ENCODE measurements at regions not wholly inside any gene's neighbourhood (a gene's known extent, or its start where the extent isn't known, plus 50 kb on each side); places are given as distances from the start of the nearest gene placed in this dataset.

GRCh38 chr1:227370533-227371254, 52.4 kb upstream of the CDC42BPA start:
- no peak for DNase-seq

GRCh38 chr1:227369102-227369760, 50.9 kb upstream of the CDC42BPA start:
- no peak for DNase-seq

Measured in NCI-H1436 (cell line).